GM21717 (cell line): ENCODE measurements at regions not wholly inside any gene's neighbourhood (a gene's known extent, or its start where the extent isn't known, plus 50 kb on each side); places are given as distances from the start of the nearest gene placed in this dataset.
"Not testable (repeated sequence)": the region's sequence is repeated elsewhere in the genome, so short reads cannot be mapped to it uniquely, and the experiment has no call there.

Source experiments
- ATAC-seq: cut with Tn5 transposase; IDR thresholded peaks from one replicate; pipeline ENCODE4 v1.9.1; 2021; ENCODE audit warnings: mild to moderate bottlenecking, moderate library complexity; ENCODE audit not compliant: unreplicated experiment

DNA sequence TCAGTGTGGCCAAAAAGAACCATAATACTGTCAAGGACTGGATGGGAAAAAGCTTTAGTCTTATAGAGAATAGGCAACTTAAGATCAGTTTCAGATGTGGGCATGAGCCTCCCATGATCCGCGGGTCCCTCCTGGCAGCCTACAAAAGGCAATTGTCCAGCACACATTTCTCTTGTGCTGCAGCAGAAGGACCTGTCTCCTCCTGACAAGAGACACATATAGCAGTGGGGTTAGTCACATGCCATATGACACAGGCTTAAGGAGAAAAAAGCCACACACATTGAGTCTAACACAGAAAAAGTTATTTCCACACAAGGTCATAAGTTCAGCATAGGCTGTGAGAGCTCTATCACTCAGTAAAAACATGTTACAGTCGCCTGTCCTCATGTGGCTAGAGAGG lies 1378.7 kb upstream of the PRR20A start:
- no peak for ATAC-seq

DNA sequence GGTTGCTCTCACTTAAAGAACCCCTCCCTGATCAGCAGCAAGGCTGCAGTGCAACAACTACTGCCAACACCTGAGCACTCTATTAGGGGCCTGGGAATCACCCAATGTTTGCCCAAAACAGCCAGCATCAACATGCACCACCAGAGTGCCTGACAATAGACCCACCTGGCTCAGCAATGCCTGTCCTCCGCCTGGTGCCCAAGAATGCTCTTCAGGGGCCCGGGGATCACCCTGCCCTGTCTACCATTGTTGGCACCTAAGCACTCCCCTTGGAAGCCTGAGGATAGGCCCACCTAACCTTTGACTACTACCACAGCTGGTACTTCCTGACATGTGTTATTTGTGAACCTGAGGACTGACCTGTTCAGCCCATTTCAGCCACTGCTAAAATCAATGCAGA lies 1363.1 kb upstream of the PRR20A start:
- ATAC-seq: no peak

DNA sequence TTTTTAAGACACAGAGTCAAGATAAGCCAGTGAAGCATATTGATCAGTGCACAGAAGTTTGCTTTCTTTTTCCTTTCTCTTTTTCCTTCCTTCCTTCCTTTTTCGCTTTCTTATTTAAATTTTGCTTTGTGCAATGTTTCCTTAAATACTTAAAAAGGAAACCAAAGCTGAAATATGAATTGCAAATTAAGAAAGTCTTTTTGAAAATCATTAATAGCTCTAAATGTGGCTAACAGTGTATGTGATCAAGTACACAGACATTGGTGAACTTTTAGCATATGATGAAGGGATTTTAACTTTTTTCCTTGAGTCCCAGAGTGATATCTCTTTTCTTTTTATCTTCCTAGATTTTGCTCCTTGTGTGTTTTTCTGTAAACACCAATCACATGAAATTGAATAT lies 1356.9 kb upstream of the PRR20A start:
- ATAC-seq: no peak

DNA sequence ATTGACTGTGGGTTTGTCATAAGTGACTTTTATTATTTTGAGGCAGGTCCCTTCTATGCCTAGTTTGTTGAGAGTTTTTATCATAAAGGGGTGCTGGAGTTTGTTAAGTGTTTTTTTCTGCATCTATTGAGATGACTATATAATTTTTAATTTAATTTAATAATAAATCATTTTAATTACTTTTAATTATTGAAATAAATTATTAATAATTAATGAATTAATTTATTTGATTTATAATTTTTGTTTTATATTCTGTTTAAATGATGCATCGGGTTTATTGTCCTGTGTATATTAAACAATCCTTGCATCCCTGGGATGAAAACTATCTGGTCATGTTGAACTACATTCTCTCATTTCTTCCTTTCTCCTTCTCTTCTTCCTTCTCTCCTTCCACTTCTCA lies 1352.2 kb upstream of the PRR20A start:
- ATAC-seq: no peak

DNA sequence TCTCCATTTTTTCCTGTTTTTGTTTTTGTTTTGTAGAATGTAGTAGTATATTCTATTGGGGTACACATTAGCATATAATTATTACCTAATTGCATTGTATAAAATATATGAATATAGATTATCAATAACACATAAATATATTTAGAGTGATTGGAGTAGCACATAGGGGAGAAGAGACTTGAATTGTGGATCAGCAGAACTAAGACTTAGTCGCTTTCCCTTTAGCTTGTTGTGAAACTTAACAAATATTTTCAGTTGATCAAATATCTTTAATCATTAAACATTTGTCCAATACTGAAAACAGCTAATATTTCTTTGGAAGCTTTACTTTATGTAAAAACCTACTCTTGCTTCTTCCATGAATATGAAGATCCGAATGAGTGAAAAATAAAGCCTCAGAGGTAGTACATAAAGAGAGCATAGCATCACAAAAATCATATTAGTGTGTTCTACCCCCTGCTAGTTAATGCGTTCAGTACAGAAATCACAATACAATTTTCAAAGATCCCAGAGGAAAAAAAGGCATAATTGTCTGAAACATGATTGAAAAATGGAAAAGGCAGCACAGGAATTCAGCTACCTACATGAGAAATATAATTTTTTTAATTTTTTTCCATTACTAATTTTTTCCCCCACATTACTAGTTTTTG lies 1348.0 kb upstream of the PRR20A start:
- no peak for ATAC-seq

DNA sequence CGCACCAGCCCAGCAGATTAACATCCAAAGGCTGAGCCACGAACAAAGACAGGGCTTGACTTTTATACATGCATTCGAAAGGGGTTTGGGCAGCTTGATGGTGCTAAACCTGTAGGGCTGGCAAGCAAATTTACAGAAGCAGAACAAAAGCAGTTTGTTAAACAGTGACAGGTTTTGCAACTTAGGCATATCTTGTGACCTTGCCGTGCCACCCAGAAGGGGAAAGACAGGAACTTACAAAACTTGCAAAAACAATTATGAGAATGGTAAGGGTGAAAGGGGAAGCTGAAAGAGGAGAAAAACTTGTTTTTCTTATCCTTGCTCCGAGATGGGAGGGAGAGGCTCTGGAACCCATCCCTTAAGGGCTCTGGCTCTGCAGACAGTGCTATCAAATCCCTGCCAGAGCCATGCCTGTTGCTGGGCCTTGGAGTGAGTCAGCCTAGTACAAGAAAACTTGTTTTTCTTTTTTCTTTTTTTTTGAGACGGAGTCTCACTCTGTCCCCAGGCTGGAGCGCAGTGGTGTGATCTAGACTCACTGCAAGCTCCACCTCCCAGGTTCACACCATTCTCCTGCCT lies 1325.2 kb upstream of the PRR20A start:
- no peak for ATAC-seq

DNA sequence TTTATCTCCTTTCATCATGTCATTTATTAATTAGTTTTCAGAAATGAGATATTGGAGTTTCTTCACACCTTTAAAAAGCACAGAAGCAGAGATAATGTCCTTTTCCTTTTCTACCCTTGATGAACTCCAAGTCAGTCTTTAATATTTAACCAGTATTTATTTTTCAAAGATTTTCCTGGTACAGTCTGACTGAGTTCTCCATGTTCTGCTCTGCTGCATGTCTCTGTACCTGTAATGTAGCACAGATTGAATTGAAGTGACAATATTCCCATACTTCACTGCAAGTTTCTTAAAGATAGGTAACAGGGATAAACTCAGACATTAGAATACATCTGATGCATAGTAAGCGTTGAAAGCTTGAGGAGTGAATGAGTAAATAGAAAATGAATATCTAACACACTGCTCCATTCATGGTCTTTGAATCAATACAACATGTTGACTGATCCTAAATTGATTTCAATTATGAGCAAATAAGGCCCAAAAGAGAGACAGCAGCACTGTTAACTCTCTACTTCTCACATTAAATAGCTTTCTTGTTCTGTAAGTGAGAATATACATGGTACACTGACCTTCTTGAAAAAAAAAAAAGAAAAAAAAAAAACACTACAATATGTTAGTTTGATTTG lies 1323.6 kb upstream of the PRR20A start:
- ATAC-seq: no peak

DNA sequence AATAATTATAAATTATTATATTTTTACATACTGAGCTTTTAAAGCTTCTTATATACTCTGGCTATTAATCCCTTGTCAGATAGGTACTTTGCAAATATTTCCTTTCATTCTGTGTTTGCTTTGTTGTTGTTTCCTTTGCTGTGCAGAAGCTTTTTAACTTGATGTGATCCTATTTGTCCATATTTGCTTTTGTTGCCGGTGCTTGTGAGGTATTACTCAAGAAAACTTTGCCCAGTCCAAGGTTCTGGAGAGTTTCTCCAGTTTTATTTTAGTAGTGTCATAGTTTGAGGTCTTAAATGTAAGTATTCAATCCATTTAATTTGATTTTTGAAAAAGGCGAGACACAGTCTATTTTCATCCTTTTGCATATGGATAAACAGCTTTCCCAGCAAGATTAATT lies 1319.9 kb upstream of the PRR20A start:
- no peak for ATAC-seq

DNA sequence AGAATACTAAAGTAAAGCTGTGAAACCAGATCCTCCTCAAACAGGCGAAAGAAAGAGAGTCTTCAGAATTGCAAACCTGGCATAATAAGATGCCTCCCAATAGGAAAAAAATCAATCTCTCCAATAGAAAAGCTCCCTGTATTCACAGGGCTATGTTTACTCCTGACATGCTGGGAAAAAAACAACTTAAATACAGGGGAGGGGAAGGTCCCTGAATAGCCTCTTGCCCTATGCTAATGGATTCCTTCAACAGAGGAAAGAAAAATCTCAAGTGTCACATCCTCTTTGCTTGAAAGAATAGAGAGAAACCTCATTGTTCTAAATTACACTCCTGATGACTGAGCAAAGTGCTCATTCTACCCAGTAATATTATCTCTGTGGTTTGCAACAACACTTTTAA lies 1271.1 kb upstream of the PRR20A start:
- ATAC-seq: no peak

DNA sequence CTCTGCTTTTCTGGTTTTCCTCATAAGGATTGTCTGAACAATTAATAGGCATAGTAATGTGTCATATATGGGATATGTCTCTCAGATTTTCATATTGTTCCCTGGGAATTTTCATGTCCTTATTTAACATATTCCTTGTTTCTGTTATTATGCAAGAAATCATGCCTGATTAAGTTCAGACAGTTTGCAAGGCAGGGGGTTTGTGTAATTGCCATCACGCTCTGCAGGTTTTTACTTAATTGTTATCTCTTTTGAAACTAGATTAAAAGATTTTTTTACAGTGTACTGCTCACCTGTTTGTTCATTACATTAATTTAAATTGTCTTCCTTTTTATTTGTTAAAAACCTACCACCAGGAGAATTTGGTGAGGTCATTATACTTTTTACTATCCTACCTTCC lies 1253.2 kb upstream of the PRR20A start:
- ATAC-seq: no peak

DNA sequence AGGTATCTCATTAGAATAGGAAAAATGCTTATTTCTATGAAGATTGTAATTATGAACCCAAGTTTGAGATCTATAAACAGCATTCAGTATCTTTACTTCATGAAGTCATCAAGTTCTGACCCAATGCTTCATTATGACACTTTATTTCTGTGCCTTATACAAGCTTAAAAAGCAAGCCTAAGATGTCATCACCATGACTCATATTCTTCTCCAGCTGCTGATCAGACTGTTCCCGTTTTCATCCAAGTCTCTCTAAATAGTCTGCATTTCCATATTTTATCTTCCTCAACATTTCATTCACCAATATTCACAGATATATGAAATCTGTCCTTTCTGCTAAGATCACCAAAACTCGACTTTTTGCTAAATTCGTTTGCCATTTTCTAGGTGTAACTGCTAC lies 1247.2 kb upstream of the PRR20A start:
- no peak for ATAC-seq

DNA sequence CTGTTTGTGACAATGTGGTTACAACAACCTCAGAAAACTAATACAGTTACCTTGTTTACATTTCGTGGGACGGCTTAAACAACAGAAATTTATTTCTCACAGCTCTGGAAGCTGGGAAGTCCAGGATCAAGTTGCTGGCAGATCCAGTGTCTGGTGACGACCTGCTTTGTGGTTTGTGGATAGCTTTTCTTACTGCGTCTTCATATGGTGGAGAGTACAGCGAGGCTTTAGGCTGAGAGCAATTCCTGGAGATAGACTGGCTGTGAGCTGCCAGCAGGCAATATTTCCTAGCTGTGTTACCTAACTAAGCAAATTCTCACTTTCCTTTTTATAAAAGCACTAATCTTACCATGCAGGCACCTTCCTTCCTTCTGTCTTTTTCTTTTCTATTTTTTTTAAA lies 1203.5 kb upstream of the PRR20A start:
- no peak for ATAC-seq

DNA sequence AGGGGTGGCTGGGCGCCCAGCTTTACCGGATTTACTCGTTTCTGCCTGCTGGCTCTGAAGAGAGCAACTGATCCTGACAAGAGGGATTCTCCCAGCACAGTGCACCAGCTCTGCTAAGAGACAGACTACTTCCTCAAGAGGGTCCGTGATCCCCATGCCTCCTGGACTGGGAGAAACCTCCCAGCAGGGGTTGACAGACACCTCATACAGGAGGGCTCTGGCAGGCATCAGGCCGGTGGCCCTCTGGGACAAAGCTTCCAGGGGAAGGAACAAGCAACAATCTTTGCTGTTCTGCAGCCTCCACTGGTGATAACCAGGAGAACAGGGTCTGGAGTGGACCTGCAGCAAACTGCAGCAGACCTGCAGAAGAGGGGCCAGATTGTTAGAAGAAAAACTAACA lies 1192.5 kb upstream of the PRR20A start:
- ATAC-seq: no peak

DNA sequence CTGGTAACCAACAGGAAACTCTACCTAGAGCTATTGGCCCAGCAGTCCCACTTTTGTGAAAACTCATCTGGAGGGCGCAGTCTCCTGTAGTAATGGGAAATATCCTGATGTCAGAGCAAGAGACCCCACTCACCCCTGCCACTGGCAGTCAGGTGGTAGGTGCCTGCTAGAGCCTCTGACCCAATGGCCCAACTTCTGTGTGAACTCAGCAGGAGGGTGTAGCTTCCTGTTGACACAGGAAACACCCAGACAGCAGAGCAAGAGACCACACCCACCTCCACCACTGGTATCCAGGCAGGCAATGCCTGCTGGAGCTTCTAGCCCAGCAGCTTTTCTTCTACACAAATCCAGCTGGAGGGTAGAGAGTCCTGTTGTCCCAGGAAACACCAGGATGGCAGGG lies 1176.8 kb upstream of the PRR20A start:
- ATAC-seq: no peak

DNA sequence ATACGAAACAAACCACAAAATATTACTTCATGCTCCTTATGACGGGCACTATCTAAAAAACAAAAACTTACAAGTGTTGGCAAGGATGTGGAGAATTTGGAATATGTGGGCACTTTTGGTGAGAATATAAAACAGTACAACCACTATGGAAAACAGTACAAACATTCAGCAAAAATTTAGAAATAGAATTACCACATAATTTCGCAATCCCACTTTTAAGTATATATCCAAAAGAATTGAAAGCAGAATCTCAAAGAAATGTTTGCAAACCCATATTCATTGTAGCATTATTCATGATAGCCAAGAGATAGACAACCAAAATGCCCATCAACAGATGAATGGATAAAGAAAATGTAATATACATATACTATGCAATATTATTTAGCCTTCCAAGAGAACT lies 1173.7 kb upstream of the PRR20A start:
- ATAC-seq: no peak

DNA sequence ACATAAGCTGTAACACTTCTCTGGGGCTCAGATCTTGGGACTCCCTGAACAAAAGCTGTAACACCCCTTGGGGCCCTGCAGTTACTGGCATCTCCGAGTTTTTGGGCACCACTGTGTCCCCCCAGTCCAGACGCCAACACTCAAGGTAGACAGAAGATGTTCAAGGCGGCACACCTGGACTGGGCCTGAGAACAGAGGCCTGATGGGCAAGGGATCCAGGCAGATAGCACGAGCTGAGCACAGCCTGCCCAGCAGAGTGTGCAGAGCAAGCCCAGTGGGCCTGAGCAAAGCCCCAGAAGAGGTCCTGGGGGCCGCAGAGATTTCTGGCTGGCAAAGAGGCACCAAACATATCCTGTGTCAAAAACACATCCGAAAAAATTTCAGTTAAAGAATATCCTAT lies 1163.3 kb upstream of the PRR20A start:
- ATAC-seq: no peak

DNA sequence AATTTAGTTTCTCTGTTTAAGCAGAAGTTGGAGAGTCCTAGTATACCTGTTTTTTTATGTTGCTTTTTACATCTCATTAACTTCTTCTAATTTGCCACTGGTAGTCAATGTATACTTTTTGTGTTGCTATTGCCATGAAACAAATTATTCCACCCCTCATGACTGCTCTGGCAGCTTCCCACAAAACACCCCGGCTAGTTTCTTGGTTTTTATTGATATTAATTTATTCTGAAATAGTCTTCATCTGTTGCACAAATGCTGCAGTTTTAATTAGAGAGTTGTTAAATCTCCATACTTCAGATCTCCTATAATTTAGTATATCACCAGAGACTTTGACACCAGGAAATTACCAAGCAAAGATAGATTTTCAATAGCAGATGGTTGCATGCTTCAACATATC lies 1159.3 kb upstream of the PRR20A start:
- no peak for ATAC-seq

DNA sequence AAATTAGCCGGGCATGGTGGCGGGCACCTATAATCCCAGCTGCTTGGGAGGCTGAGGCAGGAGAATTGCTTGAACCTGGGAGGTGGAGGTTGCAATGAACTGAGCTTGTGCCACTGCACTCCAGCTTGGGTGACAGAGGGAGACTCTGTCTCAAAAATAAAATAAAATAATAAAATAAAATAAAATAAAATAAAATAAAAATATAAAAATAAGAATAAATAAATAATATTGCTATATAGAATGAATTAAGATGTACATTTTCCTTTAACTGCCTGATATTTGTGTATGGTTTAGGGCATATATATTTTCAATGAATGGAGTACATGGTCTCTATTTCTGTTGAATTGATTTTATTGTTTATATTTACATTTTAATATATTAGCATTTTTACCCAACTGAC lies 1156.7 kb upstream of the PRR20A start:
- not testable (repeated sequence) for ATAC-seq

DNA sequence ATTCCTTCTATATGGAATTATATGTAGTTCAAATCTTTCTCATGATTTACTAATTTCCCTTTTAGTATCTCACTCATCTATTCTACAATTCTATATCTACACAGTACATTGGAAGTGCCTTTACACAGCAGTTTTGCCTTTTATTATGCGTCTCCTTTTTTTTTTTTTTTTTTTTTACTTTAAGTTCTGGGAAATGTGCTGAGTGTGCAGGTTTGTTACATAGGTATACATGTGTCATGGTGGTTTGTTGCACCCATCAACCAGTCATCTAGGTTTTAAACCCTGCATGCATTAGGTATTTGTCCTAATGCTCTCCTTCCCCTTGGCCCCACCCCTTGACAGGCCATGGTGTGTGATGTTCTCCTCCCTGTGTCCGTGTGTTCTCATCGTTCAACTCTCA lies 1150.1 kb upstream of the PRR20A start:
- no peak for ATAC-seq

DNA sequence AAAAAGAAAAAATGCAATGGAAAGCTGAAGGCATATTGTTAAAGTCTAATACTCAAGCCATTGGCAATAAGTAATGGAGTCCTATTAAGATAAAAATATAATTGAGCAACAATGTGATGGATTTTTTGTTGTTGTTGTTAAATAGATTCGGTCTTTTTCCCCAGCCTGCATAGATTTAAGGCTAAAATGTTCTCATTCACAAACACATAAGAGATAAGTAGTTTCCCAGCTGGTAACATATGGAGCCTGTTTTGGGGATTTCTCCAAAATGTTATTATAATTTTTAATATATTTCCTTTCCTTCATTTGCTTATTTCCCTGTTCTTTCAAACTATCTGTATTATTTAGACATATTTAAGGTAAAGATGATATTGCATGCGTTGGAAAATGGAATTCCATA lies 1149.1 kb upstream of the PRR20A start:
- no peak for ATAC-seq

DNA sequence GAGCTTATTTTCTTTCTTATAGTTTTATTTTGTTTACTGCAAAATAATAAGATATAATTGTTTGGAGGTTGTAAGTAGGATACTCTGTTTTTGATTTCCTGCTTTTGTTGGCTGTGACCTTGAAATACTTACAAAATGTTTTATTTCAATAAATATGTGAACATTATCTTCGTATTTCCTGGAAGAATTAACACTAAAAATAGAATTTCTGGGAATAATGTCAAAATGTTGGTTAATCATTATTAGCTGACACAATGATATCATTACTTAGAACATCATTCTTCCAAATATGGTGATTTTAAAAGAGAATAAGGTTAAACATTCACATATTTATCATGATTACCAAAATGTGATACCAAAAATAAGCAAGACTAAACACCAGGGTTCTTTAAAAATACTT lies 1148.6 kb upstream of the PRR20A start:
- no peak for ATAC-seq

DNA sequence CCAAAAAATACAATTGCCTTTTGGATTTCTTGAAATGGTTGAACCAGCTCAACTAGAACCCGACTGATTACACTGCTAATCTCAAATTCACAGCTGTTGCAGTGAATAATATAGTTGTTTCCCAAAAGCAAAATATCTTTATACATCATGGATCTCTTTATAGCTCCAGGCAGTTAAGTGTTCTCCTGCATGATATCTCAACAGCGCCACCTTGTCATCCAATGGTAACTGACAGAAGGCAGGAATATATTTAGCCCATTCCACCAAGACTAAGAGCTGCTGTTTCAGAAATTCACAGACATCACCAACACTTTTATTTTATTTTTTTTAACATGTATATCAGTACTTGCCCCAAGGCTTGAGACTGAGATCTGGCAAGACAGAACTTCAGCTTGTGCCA lies 1141.0 kb upstream of the PRR20A start:
- ATAC-seq: no peak

DNA sequence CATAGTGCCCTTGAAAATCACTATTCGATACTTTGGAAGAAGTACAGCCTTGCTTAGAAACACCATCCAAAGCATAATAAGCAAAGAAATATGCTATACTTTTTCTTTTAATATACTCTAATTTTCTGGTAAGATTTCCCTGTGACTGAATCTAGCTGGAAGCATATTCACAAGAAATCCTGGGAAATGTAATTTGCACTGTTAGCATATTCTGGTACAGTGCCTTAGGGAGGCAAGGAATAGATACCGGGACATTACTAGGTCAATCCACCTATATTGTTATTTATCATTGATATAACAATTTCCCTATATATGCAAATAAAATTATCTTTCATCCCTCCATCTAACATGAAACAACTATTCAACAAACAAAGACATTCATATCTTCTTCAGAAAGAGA lies 1131.3 kb upstream of the PRR20A start:
- no peak for ATAC-seq
